Fibroblast of the aortic adventitia (primary cell): ENCODE measurements at regions not wholly inside any gene's neighbourhood (a gene's known extent, or its start where the extent isn't known, plus 50 kb on each side); places are given as distances from the start of the nearest gene placed in this dataset.

ENCODE experiments used
- DNase-seq: peaks from one replicate; pipeline ENCODE4 v3.0.0-alpha.2; 2010; ENCODE audit warnings: low read depth
- H3K4me3 ChIP-seq: 2 replicates; pipeline ENCODE4 v1.5.1; 2011; ENCODE audit warnings: low read depth, mild to moderate bottlenecking, control low read depth, low read length, moderate library complexity
- CTCF ChIP-seq: IDR thresholded peaks from 2 replicates; pipeline ENCODE4 v1.5.1; 2011; ENCODE audit warnings: mild to moderate bottlenecking, low read length, control low read depth, inconsistent platforms; ENCODE audit not compliant: insufficient read depth

GRCh38 chr2:78778756-78779510, 246.6 kb upstream of the REG3G start:
- DNase-seq: no peak
- no peak for TF ChIP-seq CTCF
- H3K4me3 ChIP-seq: no peak overlapping the region

- DNase-seq: no peak
- no peak overlapping the region for H3K4me3 ChIP-seq
- TF ChIP-seq CTCF: no peak
Measured at GRCh38 chr2:78779761-78780160, 245.7 kb upstream of the REG3G start.

GRCh38 chr2:78780256-78780655, 245.2 kb upstream of the REG3G start:
- no peak overlapping the region for H3K4me3 ChIP-seq
- TF ChIP-seq CTCF: no peak
- no peak for DNase-seq

GRCh38 chr2:78780864-78781583, 244.5 kb upstream of the REG3G start:
- no peak for TF ChIP-seq CTCF
- no peak overlapping the region for H3K4me3 ChIP-seq
- no peak for DNase-seq

GRCh38 chr2:78782196-78782595, 243.3 kb upstream of the REG3G start:
- no peak overlapping the region for H3K4me3 ChIP-seq
- DNase-seq: no peak
- TF ChIP-seq CTCF: no peak

- TF ChIP-seq CTCF: no peak
- DNase-seq: no peak
- H3K4me3 ChIP-seq: no peak overlapping the region
Measured at GRCh38 chr2:78811955-78812610, 213.4 kb upstream of the REG3G start.
